GM23248 (cell line): ENCODE measurements at regions not wholly inside any gene's neighbourhood (a gene's known extent, or its start where the extent isn't known, plus 50 kb on each side); places are given as distances from the start of the nearest gene placed in this dataset.

ENCODE experiments used
- EZH2 ChIP-seq: fragments of 200-600 bp; sonication (generic); IDR thresholded peaks from 2 replicates; pipeline ENCODE4 v1.6.1; 2018; ENCODE audit warnings: antibody characterized with exemption, mild to moderate bottlenecking; ENCODE audit not compliant: insufficient read depth, poor library complexity, severe bottlenecking
- EZH2phosphoT487 ChIP-seq: fragments of 200-600 bp; sonication (generic); IDR thresholded peaks from 2 replicates; pipeline ENCODE4 v1.6.1; 2018; ENCODE audit warnings: antibody characterized with exemption, moderate library complexity, mild to moderate bottlenecking, low read depth; ENCODE audit not compliant: insufficient read depth

DNA sequence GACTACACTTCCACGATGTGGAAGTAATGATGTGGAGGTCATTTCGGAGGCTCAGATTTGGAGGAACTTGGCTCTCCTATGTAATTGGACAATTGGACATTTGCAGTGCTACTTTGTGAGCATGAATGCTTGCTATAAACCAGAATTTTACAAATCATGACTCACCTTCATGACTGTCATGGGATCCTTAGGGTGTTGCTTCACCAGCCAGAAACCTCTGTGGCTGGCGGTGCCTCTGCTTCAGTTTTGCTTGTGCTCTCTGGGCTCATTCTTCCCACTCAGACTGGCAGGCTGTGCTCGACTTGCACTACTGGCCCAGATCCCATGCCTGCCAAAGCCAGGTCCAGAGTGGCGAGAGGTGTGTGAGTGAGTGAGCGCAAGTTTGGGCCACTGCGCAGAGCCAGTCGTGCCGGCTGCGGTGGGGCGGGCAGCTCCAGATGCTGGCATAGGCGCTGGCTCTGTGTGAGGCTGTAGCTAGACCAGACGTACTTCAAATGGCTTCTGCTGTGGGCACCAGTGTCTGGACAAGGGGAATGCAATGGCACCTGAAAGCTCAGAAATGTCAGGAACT lies 387.8 kb downstream of the AEBP2 start:
- TF ChIP-seq EZH2 (no peak), EZH2phosphoT487 (no peak)
